GM18867 (cell line): ENCODE measurements at regions not wholly inside any gene's neighbourhood (a gene's known extent, or its start where the extent isn't known, plus 50 kb on each side); places are given as distances from the start of the nearest gene placed in this dataset.

ENCODE experiments used
- ATAC-seq: cut with Tn5 transposase; IDR thresholded peaks from one replicate; pipeline ENCODE4 v1.9.1; 2021; ENCODE audit warnings: mild to moderate bottlenecking, moderate library complexity; ENCODE audit not compliant: unreplicated experiment

DNA sequence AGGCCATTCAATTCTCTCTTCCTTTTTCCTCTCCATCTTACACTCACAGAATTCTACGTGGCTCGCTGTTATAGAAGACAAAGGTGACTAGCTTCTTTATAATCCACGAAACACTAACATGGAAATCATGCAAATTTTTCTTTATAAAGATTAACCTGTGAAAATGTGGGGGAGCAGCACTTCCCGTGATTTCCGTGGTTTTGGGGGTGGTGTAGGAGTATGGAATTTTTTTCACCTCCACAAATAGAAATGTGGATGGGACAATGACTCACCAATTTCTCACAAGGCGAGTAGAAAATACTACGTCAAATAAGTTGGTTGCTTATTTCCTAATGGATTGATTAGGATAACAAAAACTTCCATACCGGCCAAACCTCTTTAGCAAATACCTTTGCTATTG, 719.2 kb upstream of the TENM3 start:
- no peak for ATAC-seq

DNA sequence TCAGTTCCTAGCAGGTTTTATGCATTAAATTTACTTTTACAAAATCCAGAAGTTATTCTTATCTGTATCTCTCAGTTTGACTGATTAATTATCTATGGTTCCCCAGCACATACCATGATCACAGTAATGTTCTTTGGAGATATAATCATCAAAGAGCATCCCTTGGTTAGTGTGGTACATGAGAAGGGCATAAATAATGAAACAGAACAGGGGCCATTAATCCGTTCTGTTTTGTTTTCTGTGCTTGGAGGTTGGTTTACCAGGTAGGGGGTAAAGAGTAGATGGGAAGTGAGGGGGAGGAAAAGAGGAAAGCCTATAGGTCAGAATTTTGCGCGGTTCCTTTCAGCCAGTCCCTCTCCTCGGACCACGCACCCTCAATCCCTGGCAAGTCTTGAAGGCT, 718.7 kb upstream of the TENM3 start:
- no peak for ATAC-seq

DNA sequence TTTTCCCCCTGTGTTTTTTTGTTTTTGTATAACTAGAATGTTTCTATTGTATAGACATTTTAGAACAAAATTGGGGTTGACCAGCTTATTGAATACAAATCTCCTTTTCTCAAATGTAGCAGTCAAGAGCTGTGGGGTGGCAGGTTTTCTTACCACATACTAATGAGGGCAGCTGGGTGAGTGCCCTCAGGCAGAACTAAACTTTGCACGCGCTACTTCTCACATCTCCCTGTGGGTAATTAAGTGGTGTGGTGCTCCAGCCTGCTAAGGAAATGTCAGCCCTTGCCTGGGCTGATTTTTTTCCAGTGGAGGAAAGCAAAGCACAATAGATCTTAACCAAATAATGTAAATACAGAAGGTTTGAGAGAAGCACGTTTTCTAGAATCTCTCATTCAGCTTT, 717.6 kb upstream of the TENM3 start:
- no peak for ATAC-seq

DNA sequence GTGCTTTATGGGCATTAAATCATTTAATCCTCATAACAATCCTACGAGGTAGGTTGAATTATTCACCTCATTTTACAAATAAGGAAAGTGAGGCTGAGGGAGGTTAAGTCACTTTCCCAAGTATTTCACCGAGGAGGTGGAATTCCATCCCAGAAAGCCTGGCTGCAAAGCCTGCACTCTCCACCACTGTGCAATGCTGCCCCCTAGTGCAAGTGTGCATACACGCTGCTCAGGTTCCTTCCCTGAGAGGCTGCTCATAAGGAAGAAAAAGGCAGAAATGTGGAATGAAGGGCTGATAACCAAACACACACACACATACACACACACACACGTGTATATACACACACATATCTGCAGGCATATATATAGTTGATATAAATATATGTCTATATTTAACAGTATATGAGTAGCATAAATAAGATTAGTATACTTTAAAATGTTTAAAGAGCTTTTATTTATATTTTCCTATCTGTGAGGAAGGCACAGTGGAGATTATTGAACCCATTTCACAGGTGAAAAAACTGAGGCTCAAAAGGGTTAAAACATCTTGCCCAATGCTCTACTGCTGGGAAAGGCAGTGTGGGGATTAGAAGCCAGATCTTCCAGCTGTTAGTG, 714.5 kb upstream of the TENM3 start:
- peak; percentile 74 for ATAC-seq

DNA sequence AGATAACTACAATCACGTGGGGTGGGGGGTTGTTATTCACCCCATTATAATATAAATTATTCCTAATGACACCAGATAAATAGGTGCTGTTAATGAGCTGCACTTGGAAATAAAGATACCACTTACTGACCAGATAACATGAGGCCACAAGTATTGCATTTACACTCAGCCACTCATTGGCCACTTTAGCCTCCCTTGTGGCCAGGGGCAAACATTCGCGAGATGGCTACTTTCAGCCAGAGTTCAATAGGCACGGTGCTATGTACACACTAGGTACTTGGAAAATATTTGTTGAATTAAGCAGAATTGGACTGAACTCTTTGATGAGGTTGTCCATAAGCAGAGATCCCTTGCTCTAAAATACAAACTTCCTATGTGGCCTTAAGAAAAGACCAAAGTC, 713.7 kb upstream of the TENM3 start:
- no peak for ATAC-seq

DNA sequence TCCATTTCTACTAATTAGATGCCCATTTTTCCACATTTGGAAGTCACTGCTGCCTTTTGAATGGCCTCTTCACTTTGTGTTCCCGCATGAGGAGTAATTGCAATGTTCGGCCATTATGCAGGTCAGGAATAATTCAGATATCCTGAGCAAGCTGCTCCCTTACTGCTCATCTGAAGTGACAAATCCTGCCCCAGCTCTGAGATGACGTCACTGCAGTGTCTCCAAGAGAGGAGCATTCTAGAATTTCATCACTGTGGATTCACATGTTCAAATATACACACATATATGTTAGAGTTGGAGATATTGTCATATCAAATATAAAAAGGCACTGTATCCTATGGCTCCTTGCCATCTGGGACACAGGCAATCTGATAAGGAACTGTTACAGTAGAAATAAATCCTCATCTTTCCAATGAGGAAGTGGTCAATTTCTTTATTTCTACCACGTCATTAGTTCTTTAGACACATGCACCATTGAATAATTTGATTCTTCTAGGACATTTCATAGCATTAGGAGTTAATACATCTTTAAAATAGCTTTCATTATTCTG, 706.9 kb upstream of the TENM3 start:
- no peak for ATAC-seq

DNA sequence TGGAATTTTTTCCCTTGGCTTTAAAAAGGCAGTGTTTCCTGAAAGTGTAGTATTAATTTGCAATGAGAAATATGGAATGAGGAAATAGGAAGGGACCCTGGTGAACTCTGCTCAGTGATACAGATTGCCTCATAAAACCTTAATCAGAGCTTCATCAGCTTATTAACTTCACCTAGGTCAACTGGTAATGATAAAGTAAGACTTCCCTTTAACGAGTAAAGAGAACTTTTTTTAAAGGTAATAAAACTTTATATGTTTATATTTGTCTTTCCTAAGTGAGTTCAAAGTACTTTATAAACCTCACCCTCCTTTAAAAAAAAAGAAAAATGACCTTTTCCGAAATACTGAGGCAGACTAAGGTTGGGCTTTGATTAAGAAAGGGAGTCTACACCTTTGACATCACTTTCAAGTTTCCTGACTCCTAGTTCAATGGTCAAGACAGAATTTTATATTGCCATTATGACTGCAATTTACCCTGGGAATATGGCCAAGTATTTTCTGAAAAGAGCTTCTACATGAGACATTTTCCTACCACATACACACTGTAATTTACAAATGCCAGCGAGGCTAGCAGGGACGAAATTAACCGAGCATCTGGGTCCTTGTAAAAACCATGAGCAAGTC, 706.3 kb upstream of the TENM3 start:
- ATAC-seq, result no peak

DNA sequence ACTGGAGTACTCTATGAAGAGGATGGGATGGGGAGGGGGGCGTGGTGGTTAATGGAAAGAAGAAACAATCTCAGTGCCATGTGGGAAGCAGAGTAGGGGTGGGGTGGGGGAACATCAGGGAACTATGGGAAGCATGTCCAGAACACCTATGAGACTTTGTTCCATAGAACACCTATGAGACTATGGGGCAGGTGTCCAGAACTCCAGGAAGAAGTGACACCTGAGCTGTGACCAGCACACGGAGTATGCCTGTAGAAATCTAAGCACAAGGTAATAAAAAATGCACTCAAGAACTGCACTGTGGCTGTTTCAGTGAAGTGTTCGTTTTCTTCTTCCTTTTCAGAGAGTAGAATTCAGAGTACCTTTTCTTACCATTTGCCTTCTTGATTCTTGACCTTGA, 704.8 kb upstream of the TENM3 start:
- no peak for ATAC-seq

DNA sequence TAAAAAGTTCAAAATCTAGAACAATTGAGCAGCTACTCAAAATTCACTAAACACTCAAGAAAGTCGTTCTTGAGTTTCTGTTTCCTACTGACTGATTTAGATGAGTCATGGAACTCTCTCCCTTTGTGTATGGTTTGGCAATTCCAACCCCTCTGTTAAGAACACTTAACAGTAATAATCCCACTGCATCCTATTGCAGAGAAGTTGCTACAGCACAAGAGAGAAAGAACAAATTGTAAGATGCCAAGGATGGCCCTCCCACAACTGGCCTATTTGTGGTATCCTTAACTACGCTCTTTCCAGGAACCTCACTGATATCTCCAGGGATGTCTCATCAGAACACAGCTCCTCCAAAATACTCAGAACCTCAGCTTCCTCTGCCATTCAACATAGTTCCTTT, 701.8 kb upstream of the TENM3 start:
- ATAC-seq, result no peak

DNA sequence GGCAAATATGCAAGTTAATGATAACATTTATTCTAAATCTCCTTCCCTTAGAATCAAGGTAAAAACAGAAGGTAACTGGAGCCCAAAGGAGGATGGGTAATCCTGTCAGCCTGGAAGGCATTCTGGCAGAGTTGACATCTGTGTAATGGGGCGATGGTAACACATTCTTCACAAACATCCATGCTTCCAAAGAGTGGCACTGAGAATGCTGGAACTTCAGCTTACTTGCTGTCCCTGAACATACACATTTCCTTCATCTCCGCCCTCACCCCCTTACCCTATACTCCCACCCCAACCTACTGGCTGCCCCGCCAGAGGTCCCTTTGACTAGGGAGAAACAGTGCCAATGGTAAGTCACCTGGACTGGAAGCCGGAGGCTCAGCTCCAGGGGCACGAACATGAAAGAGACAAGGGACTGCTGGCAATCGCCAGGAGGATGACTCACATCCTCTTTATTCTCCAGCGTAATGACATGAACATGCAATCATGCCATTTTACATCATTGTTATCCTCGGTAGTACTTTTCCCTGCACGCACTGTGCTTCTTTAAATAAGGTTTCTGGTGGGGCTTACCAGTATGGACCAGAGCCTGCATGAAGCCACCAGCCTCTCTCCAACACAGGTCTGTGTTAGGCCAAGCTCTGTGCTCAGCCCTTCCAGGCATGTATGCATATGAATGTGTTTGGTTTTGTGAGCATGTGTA, 694.2 kb upstream of the TENM3 start:
- no peak for ATAC-seq

DNA sequence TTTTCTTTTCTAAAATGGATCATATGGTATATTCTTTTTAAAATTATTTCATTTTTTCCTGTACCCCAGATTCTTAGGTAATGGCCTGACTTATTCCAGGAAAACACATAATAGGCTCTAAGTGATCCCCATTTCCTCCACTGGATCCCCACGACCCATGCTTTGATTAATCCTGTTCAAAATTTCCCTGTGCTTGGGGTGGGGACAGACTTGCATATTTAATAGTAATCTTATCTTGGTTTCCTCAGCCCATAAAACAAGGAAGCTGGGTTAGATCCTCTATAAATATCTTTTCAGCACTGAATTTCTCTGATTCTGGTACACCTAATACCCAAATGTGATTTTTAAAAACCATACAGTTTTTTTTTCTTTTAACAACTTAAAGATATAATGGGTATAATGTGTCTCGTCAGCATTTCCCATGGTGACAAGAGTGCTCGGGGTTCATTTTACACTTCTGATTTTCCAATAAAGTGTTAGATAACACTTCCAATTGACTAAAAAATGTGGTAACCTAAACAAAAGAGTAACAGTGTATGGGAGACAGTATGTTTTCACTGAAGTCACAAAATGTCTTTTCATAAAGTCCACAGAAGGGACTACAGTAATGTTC, 693.5 kb upstream of the TENM3 start:
- ATAC-seq, result no peak

DNA sequence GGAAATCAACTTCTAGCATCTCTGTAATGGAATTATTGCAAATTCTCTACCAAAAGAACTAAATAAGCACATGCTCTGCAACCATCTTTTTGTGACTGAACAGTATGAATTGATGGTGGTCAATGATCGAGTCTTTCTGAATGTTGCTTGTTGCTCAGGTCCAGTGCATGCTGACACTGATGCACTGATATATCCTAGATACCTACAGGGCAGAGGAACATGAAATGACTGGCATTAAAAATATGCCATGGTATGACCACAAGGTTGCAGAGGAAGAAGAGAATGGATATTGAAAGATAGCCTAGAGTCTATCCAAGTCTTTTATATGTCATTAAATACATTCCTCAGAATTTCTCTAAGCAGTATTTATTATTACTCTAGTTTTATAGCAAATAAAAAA, 692.8 kb upstream of the TENM3 start:
- no peak for ATAC-seq

DNA sequence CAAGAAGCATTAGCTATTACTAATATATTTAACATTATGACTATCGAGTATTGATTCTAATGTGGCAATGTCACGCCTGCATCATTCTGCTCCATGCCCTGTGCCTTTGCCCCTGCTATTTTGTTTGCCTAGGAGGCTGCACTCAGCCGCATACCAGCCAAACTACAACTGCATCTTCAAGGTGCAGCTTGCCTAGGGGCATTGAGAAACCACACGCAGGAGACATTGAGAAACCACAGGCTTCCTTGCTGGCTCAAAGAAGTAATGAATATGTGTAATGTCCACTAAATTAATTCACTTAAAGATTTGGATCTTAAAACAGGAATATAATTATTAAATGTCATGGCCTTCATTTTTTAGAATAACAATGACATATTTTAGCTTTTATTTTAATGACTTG, 683.6 kb upstream of the TENM3 start:
- ATAC-seq, result no peak

DNA sequence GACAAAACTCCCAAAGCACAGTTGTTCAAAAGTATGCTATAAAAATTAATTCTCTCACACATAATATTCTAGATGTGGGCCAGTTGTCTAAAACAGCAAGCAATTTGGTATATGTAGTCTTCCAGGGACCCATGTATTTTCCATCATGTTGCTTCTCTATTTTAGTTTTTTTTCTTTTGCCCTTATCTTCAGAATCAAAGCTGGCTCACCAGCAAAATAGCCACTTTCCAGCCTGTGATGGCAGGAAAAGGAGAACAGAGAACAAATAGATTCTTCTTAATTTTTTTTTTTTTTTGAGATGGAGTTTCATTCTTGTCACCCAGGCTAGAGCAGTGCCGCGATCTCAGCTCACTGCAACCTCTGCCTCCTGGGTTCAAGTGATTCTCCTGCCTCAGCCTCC, 680.8 kb upstream of the TENM3 start:
- no peak for ATAC-seq

DNA sequence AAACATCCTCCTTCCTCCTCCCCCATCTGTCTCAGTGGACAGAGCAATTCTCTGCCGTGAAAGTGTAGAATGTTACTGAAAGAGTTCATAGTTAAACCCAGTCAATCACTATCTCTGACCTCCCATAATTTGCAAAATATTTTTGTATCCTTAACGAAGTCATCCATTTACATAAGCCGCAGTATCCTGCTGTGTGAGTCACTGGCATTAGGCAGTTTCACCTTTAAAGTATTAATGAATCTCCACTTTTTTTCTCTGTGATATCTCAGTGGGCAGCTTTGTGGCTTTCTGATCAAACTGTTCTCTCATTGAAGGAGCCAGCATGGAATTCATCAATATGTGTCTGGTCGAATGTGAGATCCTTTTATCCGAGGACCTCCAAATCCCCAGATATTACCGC, 678.6 kb upstream of the TENM3 start:
- no peak for ATAC-seq

DNA sequence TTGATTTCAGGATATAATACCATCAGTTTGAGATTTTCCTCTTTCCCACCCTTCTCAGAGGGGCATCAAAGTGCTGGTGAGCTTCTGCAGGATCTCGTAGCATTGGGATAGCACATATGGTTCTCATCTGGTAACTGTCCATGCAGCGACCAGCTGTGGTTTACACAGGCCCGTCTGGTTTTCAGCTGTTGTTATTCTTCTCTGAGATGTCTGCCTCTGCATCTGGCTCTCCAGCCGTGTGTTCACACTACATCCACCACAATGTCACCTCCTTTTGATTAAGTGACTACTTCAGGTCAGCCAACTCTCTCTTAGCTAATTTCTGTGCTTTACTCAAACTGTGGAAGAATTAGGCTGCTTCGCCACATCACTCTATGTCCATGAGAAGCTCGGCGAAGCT, 676.7 kb upstream of the TENM3 start:
- no peak for ATAC-seq

DNA sequence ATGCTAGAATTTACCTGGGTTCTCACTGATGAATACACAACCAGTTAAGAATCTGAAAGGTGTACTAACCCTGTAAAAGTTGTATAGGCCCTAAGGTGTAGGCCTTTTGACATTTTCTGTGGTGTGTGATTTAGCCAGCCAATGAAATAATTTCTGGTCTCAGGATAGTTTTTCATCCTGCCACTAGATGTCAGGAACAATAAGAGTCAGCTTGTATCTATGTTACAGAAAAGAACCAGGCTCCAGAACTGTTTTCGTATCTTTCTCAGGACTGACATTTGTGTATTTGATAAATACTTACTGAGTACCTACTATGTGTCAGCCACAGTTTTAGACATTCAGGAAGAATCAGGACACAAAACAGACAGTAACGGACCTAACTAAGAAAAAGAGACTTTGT, 673.6 kb upstream of the TENM3 start:
- ATAC-seq, result peak; percentile 96

DNA sequence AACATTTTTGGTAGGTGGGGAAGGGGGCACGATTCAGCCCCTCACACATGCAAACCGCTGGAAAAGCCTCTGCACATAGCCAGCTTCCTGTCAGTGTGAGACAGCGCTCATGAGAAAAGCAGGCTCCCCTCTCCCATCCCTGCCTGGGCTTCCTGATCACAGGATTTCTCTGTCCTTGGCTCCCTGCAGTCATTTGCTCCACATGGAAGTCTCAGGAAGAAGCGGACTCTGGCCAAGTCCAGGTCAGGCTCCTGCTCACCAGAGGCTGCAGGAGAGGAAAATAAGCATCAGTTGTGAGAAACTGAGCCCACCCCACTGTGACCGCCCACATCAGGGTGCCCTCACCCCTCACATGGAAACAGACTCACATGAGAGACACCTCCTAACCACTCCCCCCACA, 664.3 kb upstream of the TENM3 start:
- ATAC-seq, result no peak

DNA sequence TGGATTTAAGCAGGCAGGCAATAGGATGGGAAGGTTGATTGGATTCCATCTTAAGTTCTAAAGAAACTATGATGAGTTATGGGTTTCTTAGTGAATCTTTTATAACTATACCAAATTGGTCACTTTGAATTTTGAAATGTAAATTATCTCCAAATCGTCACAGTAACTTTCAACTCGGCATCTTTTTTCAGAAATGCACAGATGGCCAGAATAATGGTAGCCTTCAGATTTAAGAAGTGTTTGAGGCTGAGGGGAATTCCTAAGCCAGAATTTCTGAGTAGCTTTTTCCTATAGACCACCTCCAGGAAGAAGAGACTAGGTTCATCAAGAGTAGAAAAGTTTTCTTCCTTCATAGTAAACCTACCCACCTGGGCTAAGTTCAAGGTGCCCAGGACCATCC, 663.7 kb upstream of the TENM3 start:
- no peak for ATAC-seq

DNA sequence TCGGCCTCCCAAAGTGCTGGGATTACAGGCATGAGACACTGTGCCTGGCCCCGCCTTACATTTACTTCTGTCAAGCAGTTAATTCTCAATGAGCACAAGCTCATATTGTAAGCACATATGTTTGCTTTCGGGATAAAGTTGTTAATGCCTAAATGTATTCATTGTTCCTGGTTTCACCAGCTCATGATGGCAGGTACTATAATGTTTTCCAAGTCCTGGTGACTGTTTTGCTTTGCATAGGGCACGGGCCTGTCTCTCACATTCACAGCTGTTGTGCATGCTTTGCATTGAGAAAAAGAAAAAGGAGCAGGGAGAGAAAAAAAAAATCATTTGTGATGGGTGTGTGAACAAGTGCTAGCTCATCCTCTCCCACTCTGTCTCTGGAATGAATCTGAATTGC, 661.2 kb upstream of the TENM3 start:
- ATAC-seq, result no peak

DNA sequence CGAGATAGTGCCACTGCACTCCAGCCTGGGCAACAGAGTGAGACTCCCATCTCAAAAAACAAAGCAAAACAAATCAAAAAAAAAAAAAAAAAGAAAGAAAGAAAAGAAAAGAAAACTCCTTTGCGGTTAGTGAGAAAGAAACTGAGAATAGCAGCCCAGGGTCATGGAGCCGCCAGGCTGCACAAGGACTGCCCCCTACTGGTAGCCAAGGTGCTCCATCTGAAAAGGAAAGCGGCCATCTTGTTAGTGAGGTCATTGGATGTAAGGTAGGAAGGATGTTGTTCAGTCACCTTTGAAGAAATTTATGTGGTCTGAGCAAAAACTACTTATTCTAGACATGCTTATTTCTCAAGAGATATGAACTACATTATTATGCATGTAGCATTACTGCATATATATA, 660.6 kb upstream of the TENM3 start:
- no peak for ATAC-seq

DNA sequence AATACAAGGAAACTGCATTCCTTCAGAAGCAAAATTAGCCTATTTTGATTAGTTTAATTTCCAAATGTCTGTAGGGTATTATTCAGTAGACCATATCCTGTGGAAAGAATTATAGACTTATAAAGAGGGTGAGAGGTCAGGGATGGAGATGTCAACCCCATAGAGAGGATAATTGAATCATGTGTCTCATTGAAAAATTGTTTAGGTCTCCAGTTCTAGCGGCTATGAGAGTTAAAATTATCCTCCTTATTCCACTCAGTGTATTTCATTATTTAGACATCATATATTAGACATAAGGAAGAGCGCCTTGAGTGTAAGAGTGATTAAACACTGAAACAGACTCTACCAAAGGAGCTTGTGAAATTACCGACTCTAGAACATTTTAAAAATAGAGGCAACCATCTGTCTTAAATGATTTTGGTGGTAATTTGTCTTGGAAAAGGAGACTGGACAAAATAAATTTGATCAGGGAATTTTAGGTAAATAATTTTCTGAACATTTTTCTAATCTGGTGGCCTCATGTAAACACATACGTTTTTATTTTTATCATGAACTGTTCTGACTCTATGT, 654.4 kb upstream of the TENM3 start:
- no peak for ATAC-seq
